ENCODE measurements at regions not wholly inside any gene's neighbourhood (a gene's known extent, or its start where the extent isn't known, plus 50 kb on each side); places are given as distances from the start of the nearest gene placed in this dataset.

DNA sequence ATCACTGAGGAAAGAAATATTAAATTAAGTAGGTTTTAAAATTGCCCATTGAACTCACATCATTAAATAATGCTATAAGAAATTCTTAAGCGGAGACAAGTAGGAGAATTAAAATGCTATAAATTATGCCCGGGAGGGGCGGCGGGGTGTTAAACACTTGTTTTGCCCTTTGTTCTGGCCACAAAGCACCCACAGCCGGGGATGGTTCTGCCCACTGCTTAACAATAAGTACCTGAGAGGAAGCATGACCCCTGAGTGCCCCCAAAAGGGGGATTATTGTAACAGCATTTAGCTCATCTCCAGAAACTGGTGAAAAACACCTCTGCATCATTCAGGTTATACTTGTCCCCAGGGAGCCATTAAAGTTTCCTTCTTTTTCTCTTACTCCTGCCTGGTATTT, 332.7 kb upstream of the POU3F3 start:
- TF ChIP-seq, protein P1, sequence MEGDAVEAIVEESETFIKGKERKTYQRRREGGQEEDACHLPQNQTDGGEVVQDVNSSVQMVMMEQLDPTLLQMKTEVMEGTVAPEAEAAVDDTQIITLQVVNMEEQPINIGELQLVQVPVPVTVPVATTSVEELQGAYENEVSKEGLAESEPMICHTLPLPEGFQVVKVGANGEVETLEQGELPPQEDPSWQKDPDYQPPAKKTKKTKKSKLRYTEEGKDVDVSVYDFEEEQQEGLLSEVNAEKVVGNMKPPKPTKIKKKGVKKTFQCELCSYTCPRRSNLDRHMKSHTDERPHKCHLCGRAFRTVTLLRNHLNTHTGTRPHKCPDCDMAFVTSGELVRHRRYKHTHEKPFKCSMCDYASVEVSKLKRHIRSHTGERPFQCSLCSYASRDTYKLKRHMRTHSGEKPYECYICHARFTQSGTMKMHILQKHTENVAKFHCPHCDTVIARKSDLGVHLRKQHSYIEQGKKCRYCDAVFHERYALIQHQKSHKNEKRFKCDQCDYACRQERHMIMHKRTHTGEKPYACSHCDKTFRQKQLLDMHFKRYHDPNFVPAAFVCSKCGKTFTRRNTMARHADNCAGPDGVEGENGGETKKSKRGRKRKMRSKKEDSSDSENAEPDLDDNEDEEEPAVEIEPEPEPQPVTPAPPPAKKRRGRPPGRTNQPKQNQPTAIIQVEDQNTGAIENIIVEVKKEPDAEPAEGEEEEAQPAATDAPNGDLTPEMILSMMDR (IDR thresholded peaks at IDR 0.05; ENCODE audit: insufficient read depth, low read length, poor library complexity, severe bottlenecking): peak; percentile 26
- TF ChIP-seq EZH2phosphoT487 (conservative IDR thresholded peaks at IDR 0.05; ENCODE audit: low read length): no peak
